ENCODE measurements at regions not wholly inside any gene's neighbourhood (a gene's known extent, or its start where the extent isn't known, plus 50 kb on each side); places are given as distances from the start of the nearest gene placed in this dataset.

DNA sequence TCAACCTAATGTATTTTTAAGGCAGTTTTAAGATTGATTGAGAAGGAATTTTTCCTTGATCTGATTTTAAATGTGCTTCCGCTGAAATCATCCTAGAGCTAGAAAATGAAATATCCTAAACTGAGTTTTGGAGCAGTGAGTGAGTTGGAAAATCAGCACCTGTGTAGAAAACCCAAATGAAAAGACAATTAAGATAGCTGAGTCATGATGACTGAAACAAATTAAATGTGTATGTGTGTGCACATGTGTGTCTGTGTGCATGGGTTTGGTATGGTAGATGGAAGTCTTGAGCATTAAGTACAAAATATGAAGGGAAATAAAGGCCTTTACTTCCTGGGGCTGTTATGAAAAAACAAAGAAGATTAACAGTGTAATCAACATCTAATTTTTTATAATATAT, 394.6 kb upstream of the MAP2 start:
- no peak for TF ChIP-seq EZH2phosphoT487 (IDR thresholded peaks at IDR 0.05; ENCODE audit: low read depth, severe bottlenecking, unreplicated experiment)
- TF ChIP-seq CTCF (IDR thresholded peaks at IDR 0.05; ENCODE audit: poor library complexity): no peak
